ENCODE measurements at regions not wholly inside any gene's neighbourhood (a gene's known extent, or its start where the extent isn't known, plus 50 kb on each side); places are given as distances from the start of the nearest gene placed in this dataset.

- Histone ChIP-seq H3K4me3 (no peak overlapping the region), H3K27me3 (replicated peaks; ENCODE audit: insufficient read depth) (no peaks in the 10 kb centered on the region), H3K9me3 (no peaks in the 10 kb centered on the region), H3K36me3 (no peaks in the 10 kb centered on the region), H3K4me1 (replicated peaks) (no peaks in the 10 kb centered on the region), H3K27ac (no peak overlapping the region)
- intact Hi-C loops (cut with DNase I): no loop called here
- no peak for DNase-seq (ENCODE audit: low spot score)
- WGBS: 64% methylated on average over 5 of the region's 5 CpGs
- TF ChIP-seq CTCF (IDR thresholded peaks at IDR 0.05) (no peak), POLR2AphosphoS5 (IDR thresholded peaks at IDR 0.05) (no peak), POLR2A (IDR thresholded peaks at IDR 0.05) (no peak)
Measured at GRCh38 chr18:61690418-61691138, 202.2 kb downstream of the RNF152 start.

- H3K36me3 ChIP-seq: no peaks in the 10 kb centered on the region
- intact Hi-C loops (cut with DNase I): no loop called here
- no peak overlapping the region for H3K4me3 ChIP-seq
- no peaks in the 10 kb centered on the region for H3K27me3 ChIP-seq (replicated peaks; ENCODE audit: insufficient read depth)
- no peak for DNase-seq (ENCODE audit: low spot score)
- WGBS: 87% methylated on average over 8 of the region's 8 CpGs
- H3K9me3 ChIP-seq: no peaks in the 10 kb centered on the region
- no peak for TF ChIP-seq POLR2A (IDR thresholded peaks at IDR 0.05)
- no peak for TF ChIP-seq CTCF (IDR thresholded peaks at IDR 0.05)
- no peak for TF ChIP-seq POLR2AphosphoS5 (IDR thresholded peaks at IDR 0.05)
- H3K4me1 ChIP-seq (replicated peaks): no peaks in the 10 kb centered on the region
- no peak overlapping the region for H3K27ac ChIP-seq
Measured at GRCh38 chr18:61687317-61687716, 205.5 kb downstream of the RNF152 start.

- no peaks in the 10 kb centered on the region for H3K27me3 ChIP-seq (replicated peaks; ENCODE audit: insufficient read depth)
- H3K4me3 ChIP-seq: no peak overlapping the region
- no peaks in the 10 kb centered on the region for H3K9me3 ChIP-seq
- 96% methylated on average over 2 of the region's 2 CpGs for WGBS
- no peaks in the 10 kb centered on the region for H3K36me3 ChIP-seq
- intact Hi-C loops (cut with DNase I): no loop called here
- TF ChIP-seq POLR2AphosphoS5 (IDR thresholded peaks at IDR 0.05) (no peak), CTCF (IDR thresholded peaks at IDR 0.05) (no peak), POLR2A (IDR thresholded peaks at IDR 0.05) (no peak)
- DNase-seq (ENCODE audit: low spot score): no peak
- H3K27ac ChIP-seq: no peak overlapping the region
- H3K4me1 ChIP-seq (replicated peaks): no peaks in the 10 kb centered on the region
Measured at GRCh38 chr18:61683856-61684255, 209.0 kb downstream of the RNF152 start.

GRCh38 chr18:61681065-61681464 is 211.7 kb downstream of the RNF152 start:
- H3K27me3 ChIP-seq (replicated peaks; ENCODE audit: insufficient read depth): no peaks in the 10 kb centered on the region
- H3K27ac ChIP-seq: no peak overlapping the region
- no peaks in the 10 kb centered on the region for H3K4me1 ChIP-seq (replicated peaks)
- no peaks in the 10 kb centered on the region for H3K36me3 ChIP-seq
- TF ChIP-seq POLR2A (IDR thresholded peaks at IDR 0.05) (no peak), POLR2AphosphoS5 (IDR thresholded peaks at IDR 0.05) (no peak), CTCF (IDR thresholded peaks at IDR 0.05) (no peak)
- no peaks in the 10 kb centered on the region for H3K9me3 ChIP-seq
- intact Hi-C loops (cut with DNase I): no loop called here
- no peak overlapping the region for H3K4me3 ChIP-seq
- WGBS: 77% methylated on average over 2 of the region's 2 CpGs
- DNase-seq (ENCODE audit: low spot score): no peak

GRCh38 chr18:61679836-61680235 is 213.0 kb downstream of the RNF152 start:
- WGBS: 95% methylated on average over 3 of the region's 3 CpGs
- H3K9me3 ChIP-seq: no peaks in the 10 kb centered on the region
- TF ChIP-seq POLR2AphosphoS5 (IDR thresholded peaks at IDR 0.05) (no peak), CTCF (IDR thresholded peaks at IDR 0.05) (no peak), POLR2A (IDR thresholded peaks at IDR 0.05) (no peak)
- no peak overlapping the region for H3K4me3 ChIP-seq
- H3K36me3 ChIP-seq: no peaks in the 10 kb centered on the region
- no peaks in the 10 kb centered on the region for H3K4me1 ChIP-seq (replicated peaks)
- no peaks in the 10 kb centered on the region for H3K27me3 ChIP-seq (replicated peaks; ENCODE audit: insufficient read depth)
- H3K27ac ChIP-seq: no peak overlapping the region
- DNase-seq (ENCODE audit: low spot score): no peak
- intact Hi-C loops (cut with DNase I): no loop called here

Data from prostate gland (tissue), 2 donors.